ENCODE measurements at regions not wholly inside any gene's neighbourhood (a gene's known extent, or its start where the extent isn't known, plus 50 kb on each side); places are given as distances from the start of the nearest gene placed in this dataset.

GRCh38 chr9:105881021-105881420, 186.7 kb downstream of the TMEM38B start:
- TF ChIP-seq CTCF (IDR thresholded peaks at IDR 0.05) = no peak
- TF ChIP-seq POLR2A (IDR thresholded peaks at IDR 0.05) = no peak
- no peak overlapping the region for H3K27ac ChIP-seq
- H3K4me3 ChIP-seq (replicated peaks in 1 of 3) = no peak overlapping the region
- intact Hi-C loops (cut with DNase I) = loop anchor here (10.0 kb wide), 1 partner anchor 286 kb away; no protein-coding TSS in a partner anchor
- no peaks in the 10 kb centered on the region for H3K9me3 ChIP-seq
- H3K36me3 ChIP-seq = no peaks in the 10 kb centered on the region
- no peaks in the 10 kb centered on the region for H3K27me3 ChIP-seq
- WGBS, 2 donors = 90 to 94% methylated on average over 6 of the region's 6 CpGs
- DNase-seq = no peak
- H3K4me1 ChIP-seq = no peaks in the 10 kb centered on the region

- Histone ChIP-seq H3K4me1 (no peaks in the 10 kb centered on the region), H3K9me3 (no peaks in the 10 kb centered on the region), H3K27me3 (no peaks in the 10 kb centered on the region), H3K4me3 (replicated peaks in 1 of 3) (no peak overlapping the region), H3K36me3 (no peaks in the 10 kb centered on the region), H3K27ac (no peak overlapping the region)
- TF ChIP-seq CTCF (IDR thresholded peaks at IDR 0.05) (peak; percentile 49 to 83 (median 69)), POLR2A (IDR thresholded peaks at IDR 0.05) (no peak)
- intact Hi-C loops (cut with DNase I) = loop anchor here (10.0 kb wide), 1 partner anchor 287 kb away; no protein-coding TSS in a partner anchor
- 36% methylated on average over 10 of the region's 10 CpGs for WGBS, 2 donors
- peak; percentile 73 to 76 for DNase-seq
Observed at GRCh38 chr9:105881654-105882349, 187.5 kb downstream of the TMEM38B start.

- no peaks in the 10 kb centered on the region for H3K9me3 ChIP-seq
- H3K27me3 ChIP-seq = no peaks in the 10 kb centered on the region
- intact Hi-C loops (cut with DNase I) = loop anchor here (10.0 kb wide), 1 partner anchor 289 kb away; no protein-coding TSS in a partner anchor
- H3K4me3 ChIP-seq (replicated peaks in 1 of 3) = no peak overlapping the region
- TF ChIP-seq CTCF (IDR thresholded peaks at IDR 0.05) (no peak), POLR2A (IDR thresholded peaks at IDR 0.05) (no peak)
- no peak overlapping the region for H3K27ac ChIP-seq
- H3K4me1 ChIP-seq = no peaks in the 10 kb centered on the region
- 65 to 69% methylated on average over 2 of the region's 2 CpGs for WGBS, 2 donors
- no peaks in the 10 kb centered on the region for H3K36me3 ChIP-seq
- DNase-seq = no peak
Observed at GRCh38 chr9:105883847-105884246, 189.5 kb downstream of the TMEM38B start.

- Histone ChIP-seq H3K4me1 (no peaks in the 10 kb centered on the region), H3K4me3 (replicated peaks in 1 of 3) (no peak overlapping the region), H3K27me3 (no peaks in the 10 kb centered on the region), H3K27ac (no peak overlapping the region), H3K9me3 (no peaks in the 10 kb centered on the region), H3K36me3 (no peaks in the 10 kb centered on the region)
- intact Hi-C loops (cut with DNase I) = loop anchor here (10.0 kb wide), 1 partner anchor 290 kb away; no protein-coding TSS in a partner anchor
- TF ChIP-seq POLR2A (IDR thresholded peaks at IDR 0.05) (no peak), CTCF (IDR thresholded peaks at IDR 0.05) (no peak)
- DNase-seq = no peak
- WGBS, 2 donors = 87 to 91% methylated on average over 3 of the region's 3 CpGs
Observed at GRCh38 chr9:105884416-105884815, 190.1 kb downstream of the TMEM38B start.

GRCh38 chr9:105886136-105886535, 191.8 kb downstream of the TMEM38B start:
- intact Hi-C loops (cut with DNase I) = loop anchor here (10.0 kb wide), 1 partner anchor 291 kb away; no protein-coding TSS in a partner anchor
- TF ChIP-seq CTCF (IDR thresholded peaks at IDR 0.05) = no peak
- TF ChIP-seq POLR2A (IDR thresholded peaks at IDR 0.05) = no peak
- DNase-seq = no peak
- no peaks in the 10 kb centered on the region for H3K36me3 ChIP-seq
- no peaks in the 10 kb centered on the region for H3K27me3 ChIP-seq
- WGBS, 2 donors = 67 to 79% methylated on average over 3 of the region's 3 CpGs
- no peak overlapping the region for H3K4me3 ChIP-seq (replicated peaks in 1 of 3)
- no peak overlapping the region for H3K27ac ChIP-seq
- H3K9me3 ChIP-seq = no peaks in the 10 kb centered on the region
- no peaks in the 10 kb centered on the region for H3K4me1 ChIP-seq
